ENCODE measurements at regions not wholly inside any gene's neighbourhood (a gene's known extent, or its start where the extent isn't known, plus 50 kb on each side); places are given as distances from the start of the nearest gene placed in this dataset.
"Not testable (repeated sequence)": the region's sequence is repeated elsewhere in the genome, so short reads cannot be mapped to it uniquely, and the experiment has no call there.

DNA sequence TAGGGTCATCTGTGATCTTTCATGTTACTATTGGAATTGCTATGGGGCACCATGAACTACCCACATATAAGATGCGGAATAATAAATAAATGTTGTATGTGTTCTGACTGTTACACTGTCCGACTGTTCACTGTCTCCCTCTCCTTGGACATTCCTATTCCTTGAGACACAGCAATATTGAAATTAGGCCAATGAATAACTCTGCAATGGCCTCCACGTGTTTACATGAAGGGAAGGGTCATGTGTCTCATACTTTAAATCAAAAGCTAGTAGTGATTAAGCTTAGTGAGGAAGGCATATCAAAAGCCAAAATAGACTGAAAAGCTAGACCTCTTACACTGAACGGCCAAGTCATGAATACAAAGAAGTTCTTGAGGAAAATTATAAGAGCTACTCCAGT, 751.3 kb downstream of the SOCS6 start:
- H3K4me3 ChIP-seq (ENCODE audit: low read depth, low read length), result no peak overlapping the region
- TF ChIP-seq, protein P1, sequence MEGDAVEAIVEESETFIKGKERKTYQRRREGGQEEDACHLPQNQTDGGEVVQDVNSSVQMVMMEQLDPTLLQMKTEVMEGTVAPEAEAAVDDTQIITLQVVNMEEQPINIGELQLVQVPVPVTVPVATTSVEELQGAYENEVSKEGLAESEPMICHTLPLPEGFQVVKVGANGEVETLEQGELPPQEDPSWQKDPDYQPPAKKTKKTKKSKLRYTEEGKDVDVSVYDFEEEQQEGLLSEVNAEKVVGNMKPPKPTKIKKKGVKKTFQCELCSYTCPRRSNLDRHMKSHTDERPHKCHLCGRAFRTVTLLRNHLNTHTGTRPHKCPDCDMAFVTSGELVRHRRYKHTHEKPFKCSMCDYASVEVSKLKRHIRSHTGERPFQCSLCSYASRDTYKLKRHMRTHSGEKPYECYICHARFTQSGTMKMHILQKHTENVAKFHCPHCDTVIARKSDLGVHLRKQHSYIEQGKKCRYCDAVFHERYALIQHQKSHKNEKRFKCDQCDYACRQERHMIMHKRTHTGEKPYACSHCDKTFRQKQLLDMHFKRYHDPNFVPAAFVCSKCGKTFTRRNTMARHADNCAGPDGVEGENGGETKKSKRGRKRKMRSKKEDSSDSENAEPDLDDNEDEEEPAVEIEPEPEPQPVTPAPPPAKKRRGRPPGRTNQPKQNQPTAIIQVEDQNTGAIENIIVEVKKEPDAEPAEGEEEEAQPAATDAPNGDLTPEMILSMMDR (IDR thresholded peaks at IDR 0.05; ENCODE audit: control insufficient read depth, extremely low read depth, insufficient read depth), result no peak
- DNase-seq (ENCODE audit: low read depth), result no peak

DNA sequence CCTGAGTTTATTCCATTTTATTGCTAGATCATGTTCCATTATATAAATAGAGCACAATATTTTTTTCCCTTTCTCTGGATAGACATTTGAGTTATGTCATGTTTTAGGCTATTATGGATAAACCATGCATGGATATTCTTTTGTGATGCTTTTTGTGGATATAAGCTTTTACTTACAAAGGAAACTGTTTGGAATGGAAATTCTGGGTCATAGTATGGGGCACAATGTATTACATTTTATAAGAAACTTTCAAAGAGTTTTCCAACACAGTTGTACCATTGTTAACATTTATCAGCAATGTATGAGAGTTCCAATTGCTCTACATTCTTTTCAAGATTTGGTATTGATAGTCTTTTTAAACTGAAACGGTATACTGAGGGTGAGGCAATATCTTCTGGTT, 749.4 kb downstream of the SOCS6 start:
- DNase-seq (ENCODE audit: low read depth), result no peak
- no peak overlapping the region for H3K4me3 ChIP-seq (ENCODE audit: low read depth, low read length)
- TF ChIP-seq, protein P1 (IDR thresholded peaks at IDR 0.05; ENCODE audit: control insufficient read depth, extremely low read depth, insufficient read depth), result no peak

DNA sequence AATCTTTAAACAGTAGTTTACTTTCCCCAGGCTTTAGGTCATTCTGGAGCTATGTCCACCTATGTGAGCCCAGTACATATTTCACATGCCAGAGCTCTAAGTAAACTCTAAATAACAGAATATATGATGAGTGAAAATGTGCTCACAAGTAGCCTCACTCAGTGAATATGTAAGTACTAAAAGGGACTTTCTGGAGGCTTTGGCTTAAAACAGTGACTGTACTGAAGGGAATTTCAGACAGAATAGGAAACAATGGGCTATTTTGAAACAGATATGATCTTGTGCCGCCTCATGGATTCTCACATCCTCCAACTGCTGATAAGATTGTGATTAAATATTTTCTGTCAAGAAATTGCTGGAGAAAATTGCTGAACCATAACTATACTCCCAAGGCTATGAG, 747.9 kb downstream of the SOCS6 start:
- H3K4me3 ChIP-seq (ENCODE audit: low read depth, low read length), result no peak overlapping the region
- TF ChIP-seq, protein P1 (IDR thresholded peaks at IDR 0.05; ENCODE audit: control insufficient read depth, extremely low read depth, insufficient read depth), result no peak
- DNase-seq (ENCODE audit: low read depth), result no peak

DNA sequence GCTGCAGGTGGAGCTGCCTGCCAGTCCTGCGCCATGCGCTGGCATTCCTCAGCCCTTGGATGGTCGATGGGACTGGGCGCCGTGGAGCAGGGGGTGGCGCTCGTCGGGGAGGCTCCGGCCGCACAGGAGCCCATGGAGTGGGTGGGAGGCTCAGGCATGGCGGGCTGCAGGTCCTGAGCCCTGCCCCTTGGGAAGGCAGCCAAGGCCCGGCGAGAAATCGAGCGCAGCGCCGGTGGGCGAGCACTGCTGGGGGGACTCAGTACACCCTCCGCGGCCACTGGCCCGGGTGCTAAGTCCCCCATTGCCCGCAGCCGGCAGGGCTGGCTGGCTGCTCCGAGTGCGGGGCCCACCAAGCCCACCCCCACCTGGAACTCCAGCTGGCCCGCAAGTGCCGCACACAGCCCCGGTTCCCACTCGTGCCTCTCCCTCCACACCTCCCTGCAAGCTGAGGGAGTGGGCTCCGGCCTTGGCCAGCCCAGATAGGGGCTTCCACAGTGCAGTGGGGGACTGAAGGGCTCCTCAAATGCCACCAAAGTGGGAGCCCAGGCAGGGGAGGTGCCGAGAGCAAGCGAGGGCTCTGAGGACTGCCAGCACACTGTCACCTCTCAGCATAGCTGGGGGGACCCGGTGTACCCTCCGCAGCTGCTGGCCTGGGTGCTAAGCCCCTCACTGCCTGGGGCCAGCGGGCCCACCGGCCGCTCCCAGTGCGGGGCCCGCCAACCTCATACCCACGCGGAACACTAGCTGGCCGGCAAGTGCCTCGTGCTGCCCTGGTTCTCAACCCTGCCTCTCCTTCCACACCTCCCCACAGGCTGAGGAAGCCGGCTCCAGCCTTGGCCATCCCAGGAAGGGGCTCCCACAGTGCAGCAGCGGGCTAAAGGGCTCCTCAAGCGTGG, 742.7 kb downstream of the SOCS6 start:
- DNase-seq (ENCODE audit: low read depth); H3K4me3 ChIP-seq (ENCODE audit: low read depth, low read length): not testable (repeated sequence)

DNA sequence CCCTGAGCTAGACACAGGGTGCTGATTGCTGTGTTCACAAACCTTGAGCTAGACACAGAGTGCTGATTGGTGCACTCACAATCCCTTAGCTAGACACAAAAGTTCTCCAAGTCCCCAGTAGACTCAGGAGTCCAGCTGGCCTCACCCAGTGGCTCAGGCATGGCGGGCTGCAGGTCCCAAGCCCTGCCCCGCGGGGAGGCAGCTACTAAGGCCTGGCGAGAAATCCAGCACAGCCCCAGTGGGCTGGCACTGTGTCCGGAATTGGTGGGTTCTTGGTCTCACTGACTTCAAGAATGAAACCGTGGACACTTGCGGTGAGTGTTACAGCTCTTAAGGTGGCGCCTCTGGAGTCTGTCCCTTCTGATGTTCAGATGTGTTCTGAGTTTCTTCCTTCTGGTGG, 741.2 kb downstream of the SOCS6 start:
- not testable (repeated sequence) for H3K4me3 ChIP-seq (ENCODE audit: low read depth, low read length); DNase-seq (ENCODE audit: low read depth)

DNA sequence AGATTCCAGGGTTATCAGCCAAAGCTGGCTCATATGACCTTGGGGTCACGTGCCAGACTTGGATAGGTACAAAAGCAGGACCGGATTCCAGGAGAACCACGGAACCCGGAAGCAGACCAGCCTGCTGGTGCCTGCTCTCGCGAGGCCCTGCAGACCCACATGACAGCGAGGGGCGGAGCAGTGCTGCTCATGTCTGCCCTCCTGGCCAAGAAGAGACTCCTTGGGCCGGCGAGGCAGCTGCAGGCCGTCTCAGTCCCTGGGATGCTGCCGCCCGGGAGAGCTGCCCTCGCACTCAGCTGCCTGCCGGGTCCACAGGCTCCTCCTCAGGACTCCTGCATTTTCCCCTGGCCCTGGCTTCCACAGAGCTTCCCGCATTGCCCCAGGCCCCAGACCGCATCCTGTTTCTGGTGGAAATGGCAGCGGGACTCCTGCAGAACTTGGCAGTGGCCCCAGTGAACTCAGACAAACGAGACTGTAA, 739.5 kb downstream of the SOCS6 start:
- TF ChIP-seq, protein P1 (IDR thresholded peaks at IDR 0.05; ENCODE audit: control insufficient read depth, extremely low read depth, insufficient read depth), result no peak
- no peak overlapping the region for H3K4me3 ChIP-seq (ENCODE audit: low read depth, low read length)
- DNase-seq (ENCODE audit: low read depth), result no peak

DNA sequence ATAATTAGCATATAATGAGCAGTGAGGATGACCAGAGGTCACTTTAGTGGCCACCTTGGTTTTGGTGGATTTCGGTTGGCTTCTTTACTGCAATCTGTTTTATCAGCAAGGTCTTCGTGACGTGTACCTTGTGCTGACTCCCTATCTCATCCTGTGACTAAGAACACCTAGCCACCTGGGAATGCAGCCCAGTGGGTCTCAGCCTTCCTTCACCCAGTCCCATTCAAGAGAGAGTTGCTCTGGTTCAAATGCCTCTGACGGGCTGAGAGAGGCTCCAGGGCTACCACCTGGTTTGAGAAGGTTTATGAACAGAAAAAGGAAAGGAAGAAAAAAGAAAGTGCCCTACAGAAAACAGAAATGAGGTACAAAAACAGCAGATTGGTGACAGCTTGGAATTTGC, 738.7 kb downstream of the SOCS6 start:
- TF ChIP-seq, protein P1 (IDR thresholded peaks at IDR 0.05; ENCODE audit: control insufficient read depth, extremely low read depth, insufficient read depth), result no peak
- no peak for DNase-seq (ENCODE audit: low read depth)
- H3K4me3 ChIP-seq (ENCODE audit: low read depth, low read length), result no peak overlapping the region
